ENCODE measurements at regions not wholly inside any gene's neighbourhood (a gene's known extent, or its start where the extent isn't known, plus 50 kb on each side); places are given as distances from the start of the nearest gene placed in this dataset.

GRCh38 chr2:15701991-15702390, 110.3 kb downstream of the DDX1 start:
- DNase-seq, result no peak

- no peak for DNase-seq
Measured at GRCh38 chr2:15702452-15702851, 110.8 kb downstream of the DDX1 start.

GRCh38 chr2:15703365-15703869, 111.7 kb downstream of the DDX1 start:
- DNase-seq, result no peak

- no peak for DNase-seq
Measured at GRCh38 chr2:15704086-15704787, 112.6 kb downstream of the DDX1 start.

- no peak for DNase-seq
Measured at GRCh38 chr2:15704788-15705115, 113.1 kb downstream of the DDX1 start.

GRCh38 chr2:15705310-15705709, 113.6 kb downstream of the DDX1 start:
- no peak for DNase-seq

- DNase-seq, result no peak
Measured at GRCh38 chr2:15705839-15706386, 114.2 kb downstream of the DDX1 start.

GRCh38 chr2:15706424-15706823, 114.8 kb downstream of the DDX1 start:
- no peak for DNase-seq

GRCh38 chr2:15706986-15707632, 115.4 kb downstream of the DDX1 start:
- no peak for DNase-seq

- no peak for DNase-seq
Measured at GRCh38 chr2:15708161-15708560, 116.5 kb downstream of the DDX1 start.

- no peak for DNase-seq
Measured at GRCh38 chr2:15708865-15709820, 117.5 kb downstream of the DDX1 start.

GRCh38 chr2:15711126-15711860, 119.6 kb downstream of the DDX1 start:
- no peak for DNase-seq

GRCh38 chr2:15712551-15713342, 121.1 kb downstream of the DDX1 start:
- DNase-seq, result no peak

- no peak for DNase-seq
Measured at GRCh38 chr2:15713475-15713874, 121.8 kb downstream of the DDX1 start.

GRCh38 chr2:15714002-15714401, 122.3 kb downstream of the DDX1 start:
- no peak for DNase-seq

GRCh38 chr2:15714609-15715008, 122.9 kb downstream of the DDX1 start:
- no peak for DNase-seq

- DNase-seq, result no peak
Measured at GRCh38 chr2:15715596-15715995, 123.9 kb downstream of the DDX1 start.

GRCh38 chr2:15718103-15718943, 126.7 kb downstream of the DDX1 start:
- no peak for DNase-seq

GRCh38 chr2:15718944-15719323, 127.3 kb downstream of the DDX1 start:
- no peak for DNase-seq

- DNase-seq, result no peak
Measured at GRCh38 chr2:15719566-15720313, 128.1 kb downstream of the DDX1 start.

Data from NCI-H2029 (cell line).